Spinal cord (tissue), 9 donors: ENCODE measurements at regions not wholly inside any gene's neighbourhood (a gene's known extent, or its start where the extent isn't known, plus 50 kb on each side); places are given as distances from the start of the nearest gene placed in this dataset.
"Not testable (repeated sequence)": the region's sequence is repeated elsewhere in the genome, so short reads cannot be mapped to it uniquely, and the experiment has no call there.

Source experiments
- DNase-seq, 6 donors: peaks; one replicate each; pipeline versions ENCODE4 v3.0.0 to v3.0.0-alpha.2; 2013 to 2015; ENCODE audit warnings: low spot score in 6 of 6, low read depth in 4 of 6
- H3K27ac ChIP-seq: one replicate; pipeline ENCODE4 v1.5.1; 2013; ENCODE audit warnings: low read depth, low read length, control low read depth
- H3K27me3 ChIP-seq: one replicate; pipeline ENCODE4 v1.6.1; 2013; ENCODE audit warnings: low read length; ENCODE audit not compliant: control insufficient read depth, insufficient read depth
- H3K36me3 ChIP-seq: one replicate; pipeline ENCODE4 v1.6.1; 2013; ENCODE audit warnings: low read length; ENCODE audit not compliant: control insufficient read depth, insufficient read depth
- H3K4me1 ChIP-seq: one replicate; pipeline ENCODE4 v1.6.1; 2013; ENCODE audit warnings: low read length; ENCODE audit not compliant: control insufficient read depth, insufficient read depth
- H3K4me3 ChIP-seq: one replicate; pipeline ENCODE4 v1.5.1; 2013; ENCODE audit warnings: low read depth, low read length, control low read depth
- H3K9me3 ChIP-seq: one replicate; pipeline ENCODE4 v1.6.1; 2013; ENCODE audit warnings: low read length; ENCODE audit not compliant: control insufficient read depth, insufficient read depth
- WGBS: methylation state at CpG from one replicate; pipeline ENCODE4 v1.1.5; 2013; ENCODE audit warnings: missing lambda C conversion rate; ENCODE audit not compliant: insufficient coverage; 5-methylcytosine and 5-hydroxymethylcytosine counted together
- donor health status: healthy.

- DNase-seq = no peak
These were observed 553.6 kb upstream of the NECTIN3 start for GRCh38 chr3:110518031-110518430.

GRCh38 chr3:110519071-110519470 is 552.5 kb upstream of the NECTIN3 start:
- H3K36me3 ChIP-seq = no peaks in the 10 kb centered on the region
- WGBS = 67% methylated on average over 1 of the region's 1 CpG
- H3K9me3 ChIP-seq = no peaks in the 10 kb centered on the region
- no peaks in the 10 kb centered on the region for H3K4me1 ChIP-seq
- H3K27ac ChIP-seq = no peak overlapping the region
- no peak for DNase-seq
- no peak overlapping the region for H3K4me3 ChIP-seq
- no peaks in the 10 kb centered on the region for H3K27me3 ChIP-seq

More at GRCh38 chr3:110518031-110518430, 553.6 kb upstream of the NECTIN3 start:
- 83% methylated on average over 1 of the region's 1 CpG for WGBS
- Histone ChIP-seq H3K27me3 (no peaks in the 10 kb centered on the region), H3K27ac (no peak overlapping the region), H3K4me1 (no peaks in the 10 kb centered on the region), H3K9me3 (no peaks in the 10 kb centered on the region), H3K36me3 (no peaks in the 10 kb centered on the region), H3K4me3 (no peak overlapping the region)

- peak in 1 of 6 donors; percentile 74 for DNase-seq
- H3K4me1 ChIP-seq = no peaks in the 10 kb centered on the region
These were observed 550.6 kb upstream of the NECTIN3 start for GRCh38 chr3:110521019-110521418.

DNA sequence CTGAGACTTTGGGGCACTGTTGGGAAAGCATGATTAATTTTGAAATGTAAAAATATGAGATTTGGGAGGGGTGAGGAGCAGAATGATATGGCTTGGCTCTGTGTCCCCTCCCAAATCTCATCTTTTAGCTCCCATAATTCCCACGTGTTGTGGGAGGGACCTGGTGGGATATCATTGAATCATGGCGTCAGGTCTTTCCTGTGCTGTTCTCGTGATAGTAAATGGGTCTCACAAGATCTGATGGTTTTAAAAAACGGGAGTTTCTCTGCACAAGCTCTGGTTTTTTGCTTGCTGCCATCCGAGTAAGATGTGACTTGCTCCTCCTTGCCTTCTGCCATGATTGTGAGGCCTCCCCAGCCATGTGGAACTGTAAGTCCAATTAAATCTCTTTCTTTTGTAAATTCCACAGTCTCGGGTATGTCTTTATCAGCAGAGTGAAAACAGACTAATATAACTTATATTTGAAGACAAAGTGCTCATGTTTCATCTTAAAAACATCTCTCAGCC is 546.0 kb upstream of the NECTIN3 start:
- H3K27ac ChIP-seq, DNase-seq, H3K4me1 ChIP-seq, H3K27me3 ChIP-seq, H3K4me3 ChIP-seq, H3K36me3 ChIP-seq, H3K9me3 ChIP-seq: not testable (repeated sequence)
- WGBS = 60% methylated on average over 3 of the region's 6 CpGs

More at GRCh38 chr3:110521019-110521418, 550.6 kb upstream of the NECTIN3 start:
- no peaks in the 10 kb centered on the region for H3K36me3 ChIP-seq
- no peaks in the 10 kb centered on the region for H3K9me3 ChIP-seq
- H3K4me3 ChIP-seq = no peak overlapping the region
- H3K27me3 ChIP-seq = no peaks in the 10 kb centered on the region
- no peak overlapping the region for H3K27ac ChIP-seq
- WGBS = no CpG with 5 or more reads among the region's 2 CpGs

DNA sequence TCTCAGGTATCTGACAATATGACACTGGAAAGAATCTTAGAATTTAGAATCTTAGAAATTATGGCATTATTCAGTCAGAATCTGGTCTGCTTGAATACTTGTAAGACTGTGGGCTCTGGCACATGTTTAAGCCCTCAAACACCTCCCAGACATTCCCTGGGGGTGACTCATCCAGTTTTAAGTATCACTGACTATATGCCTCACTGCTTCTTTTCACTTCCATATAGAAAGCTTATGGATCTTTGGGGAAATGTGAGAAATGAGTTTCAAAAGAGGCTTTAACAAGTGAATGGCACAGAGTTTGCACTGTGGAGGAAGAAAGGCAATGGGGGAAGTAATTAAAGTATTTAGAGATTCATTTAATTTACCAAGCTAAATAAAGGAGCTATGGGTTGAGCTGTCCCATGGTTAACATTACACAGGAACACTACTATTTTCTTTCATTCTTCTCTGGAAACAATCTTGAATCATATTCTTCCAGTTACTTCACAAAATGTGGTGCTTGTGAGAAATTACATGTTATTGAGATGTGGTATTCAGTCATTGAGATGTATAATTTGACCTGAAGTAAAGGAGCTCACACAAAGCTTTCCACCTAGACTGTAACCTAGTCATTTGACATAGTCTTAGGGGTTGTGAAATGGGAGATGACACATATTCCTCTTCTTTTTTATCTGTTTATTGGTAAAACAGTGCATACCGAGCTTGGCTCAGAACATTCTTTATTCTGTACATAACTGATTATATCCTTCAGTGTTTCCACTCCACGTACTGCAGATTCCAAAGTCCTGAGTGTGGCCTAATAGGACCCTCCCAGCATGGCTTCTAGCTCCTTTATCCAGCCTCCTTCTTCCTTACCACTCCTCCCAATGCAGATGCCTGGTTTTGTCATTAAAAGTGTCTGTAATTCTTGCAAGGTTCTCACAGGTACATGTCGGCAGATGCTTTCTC is 544.6 kb upstream of the NECTIN3 start:
- Histone ChIP-seq H3K27ac (no peak overlapping the region), H3K4me3 (no peak overlapping the region), H3K36me3 (no peaks in the 10 kb centered on the region), H3K9me3 (no peaks in the 10 kb centered on the region), H3K4me1 (no peaks in the 10 kb centered on the region), H3K27me3 (no peaks in the 10 kb centered on the region)
- WGBS = no CpG with 5 or more reads among the region's 3 CpGs
- DNase-seq = peak in 3 of 6 donors; percentile 17 to 92 (median 22)

GRCh38 chr3:110528305-110529121 is 543.1 kb upstream of the NECTIN3 start:
- H3K27ac ChIP-seq = no peak overlapping the region
- DNase-seq = no peak
- no peak overlapping the region for H3K4me3 ChIP-seq
- no peaks in the 10 kb centered on the region for H3K9me3 ChIP-seq
- WGBS = no CpG with 5 or more reads among the region's 4 CpGs
- no peaks in the 10 kb centered on the region for H3K27me3 ChIP-seq
- no peaks in the 10 kb centered on the region for H3K4me1 ChIP-seq
- H3K36me3 ChIP-seq = no peaks in the 10 kb centered on the region

DNA sequence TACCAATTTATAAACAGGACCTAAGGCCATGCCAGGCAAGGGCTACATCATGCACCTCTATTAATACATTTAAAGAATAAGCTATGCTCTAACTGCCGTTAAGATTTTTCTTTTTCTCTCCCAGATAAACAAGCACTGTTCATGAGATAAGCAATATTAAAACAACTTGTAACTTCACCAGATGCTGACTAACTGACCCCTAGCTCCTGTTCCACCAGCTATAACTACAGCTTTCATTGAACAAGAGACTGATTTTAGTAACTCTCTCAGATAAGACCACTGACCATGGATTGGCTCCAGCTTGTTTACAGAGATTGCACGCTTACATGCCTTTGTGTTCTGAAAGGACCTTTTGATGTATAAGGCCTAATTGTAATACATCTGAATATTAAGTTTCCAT is 540.7 kb upstream of the NECTIN3 start:
- no peak for DNase-seq
- Histone ChIP-seq H3K27me3 (no peaks in the 10 kb centered on the region), H3K27ac (no peak overlapping the region), H3K9me3 (no peaks in the 10 kb centered on the region), H3K4me1 (no peaks in the 10 kb centered on the region), H3K36me3 (no peaks in the 10 kb centered on the region), H3K4me3 (no peak overlapping the region)
- 100% methylated on average over 1 of the region's 2 CpGs for WGBS

- Histone ChIP-seq H3K9me3 (no peaks in the 10 kb centered on the region), H3K27ac (no peak overlapping the region), H3K4me3 (no peak overlapping the region), H3K27me3 (no peaks in the 10 kb centered on the region), H3K36me3 (no peaks in the 10 kb centered on the region), H3K4me1 (no peaks in the 10 kb centered on the region)
- DNase-seq = no peak
These were observed 538.5 kb upstream of the NECTIN3 start for GRCh38 chr3:110533089-110533488.

- 50% methylated on average over 1 of the region's 3 CpGs for WGBS
These were observed 529.0 kb upstream of the NECTIN3 start for GRCh38 chr3:110542552-110543150.

More at GRCh38 chr3:110542552-110543150, 529.0 kb upstream of the NECTIN3 start:
- no peaks in the 10 kb centered on the region for H3K36me3 ChIP-seq
- peak in 2 of 6 donors; percentile 52 to 57 for DNase-seq
- no peaks in the 10 kb centered on the region for H3K4me1 ChIP-seq
- no peaks in the 10 kb centered on the region for H3K9me3 ChIP-seq
- no peaks in the 10 kb centered on the region for H3K27me3 ChIP-seq
- no peak overlapping the region for H3K27ac ChIP-seq
- H3K4me3 ChIP-seq = no peak overlapping the region
